NCI-H2029 (cell line): ENCODE measurements at regions not wholly inside any gene's neighbourhood (a gene's known extent, or its start where the extent isn't known, plus 50 kb on each side); places are given as distances from the start of the nearest gene placed in this dataset.

Experiments used
- DNase-seq: peaks from one replicate; lab custom pipeline; 2025; lab: John Stamatoyannopoulos, UW

DNA sequence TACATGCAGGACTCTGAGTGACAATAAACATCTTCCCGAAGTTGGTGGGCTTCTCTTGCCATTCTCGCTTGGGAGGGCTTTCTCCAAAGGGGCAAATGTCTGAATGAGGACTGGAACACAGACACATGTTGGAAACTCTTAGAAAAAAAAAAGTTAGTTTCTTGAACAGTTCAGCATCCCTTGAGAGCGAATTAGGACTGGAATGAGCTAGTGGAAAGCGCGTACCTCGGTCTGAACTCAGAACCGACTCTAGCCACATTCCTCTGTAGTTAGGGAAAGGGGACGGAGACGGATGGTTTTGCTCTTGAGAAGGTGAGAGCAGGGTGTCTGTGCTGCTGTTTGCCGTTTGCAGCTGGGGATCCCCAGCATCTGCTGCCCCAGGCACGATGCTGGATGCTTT, 517.3 kb downstream of the TBC1D22A start:
- DNase-seq, result no peak

DNA sequence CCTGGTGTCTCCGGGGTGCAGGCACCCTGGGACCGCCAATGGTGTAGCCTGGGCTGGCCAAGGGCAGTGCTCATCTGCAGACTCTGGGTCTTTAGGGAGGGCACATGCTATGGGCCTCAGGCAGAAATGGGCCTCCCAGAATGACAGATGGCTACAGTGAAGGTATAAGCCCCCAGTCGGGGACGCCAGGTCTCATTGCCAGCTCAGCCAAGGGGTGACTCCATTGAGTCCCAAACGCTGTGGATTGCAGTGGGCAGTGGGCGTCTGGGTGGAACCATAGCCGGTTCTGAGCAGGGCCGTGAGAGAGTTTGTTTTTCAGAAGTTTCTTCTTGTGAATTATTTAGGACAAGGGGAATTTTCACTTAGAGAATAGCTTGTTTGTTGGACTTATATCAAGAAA, 516.9 kb downstream of the TBC1D22A start:
- DNase-seq, result no peak

DNA sequence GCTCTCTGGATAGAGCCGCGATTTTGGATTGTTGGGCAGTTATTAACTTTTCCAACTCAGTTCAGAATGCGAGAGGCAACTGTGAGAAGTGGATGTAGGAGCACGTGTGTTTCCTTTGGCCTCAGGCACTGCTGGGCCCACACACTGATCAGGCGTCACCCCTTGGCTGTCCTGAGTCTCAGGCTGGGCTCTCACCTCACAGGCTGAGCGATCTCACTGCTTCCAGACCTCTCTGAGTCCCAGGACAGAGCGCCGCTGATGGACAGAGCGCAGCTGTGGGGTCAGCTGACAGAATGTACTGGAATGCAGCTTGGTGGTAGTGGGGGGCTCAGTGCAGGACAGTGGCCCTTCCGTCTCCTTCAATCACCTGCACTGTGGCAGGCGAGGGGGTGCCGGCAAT, 516.2 kb downstream of the TBC1D22A start:
- DNase-seq, result no peak

DNA sequence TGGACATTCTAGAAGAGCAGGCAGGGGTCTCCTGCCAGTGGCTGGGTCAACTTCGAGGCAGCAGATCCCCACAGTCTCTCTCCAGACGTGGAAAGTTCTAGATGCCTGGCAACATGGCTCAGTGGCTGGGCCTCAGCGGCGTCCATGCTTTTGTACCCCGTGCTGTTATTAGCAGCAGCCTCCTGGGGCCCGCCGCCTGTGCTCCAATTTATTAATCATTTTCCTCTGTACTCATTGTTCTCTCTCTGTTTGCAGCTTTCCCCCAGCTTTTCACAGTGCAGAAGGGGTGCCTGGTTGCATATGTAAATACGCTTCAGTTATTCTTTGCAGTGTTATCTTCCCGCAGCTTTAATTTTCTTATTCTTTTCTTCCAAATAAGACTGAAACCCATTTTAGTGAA, 515.1 kb downstream of the TBC1D22A start:
- DNase-seq, result no peak

DNA sequence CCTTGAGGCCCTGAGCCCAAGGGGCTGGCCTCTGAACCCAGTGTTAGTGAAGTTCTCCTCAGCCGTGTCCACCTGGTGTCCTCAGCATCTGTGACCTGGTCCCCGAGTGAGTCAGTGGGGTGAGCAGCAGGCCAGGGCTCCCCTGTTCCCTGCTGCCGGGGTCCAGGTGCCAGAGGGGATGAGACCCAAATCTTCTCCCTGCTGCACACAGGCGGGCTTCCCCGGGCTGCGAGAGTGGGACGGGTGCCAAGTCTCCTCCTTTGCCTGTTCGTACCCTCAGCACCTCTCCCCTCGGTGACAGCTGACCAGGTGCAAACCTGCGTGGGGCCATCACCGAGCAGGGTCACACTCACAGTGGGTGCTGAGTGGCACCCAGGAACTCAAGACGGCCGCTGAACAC, 514.5 kb downstream of the TBC1D22A start:
- DNase-seq, result no peak

DNA sequence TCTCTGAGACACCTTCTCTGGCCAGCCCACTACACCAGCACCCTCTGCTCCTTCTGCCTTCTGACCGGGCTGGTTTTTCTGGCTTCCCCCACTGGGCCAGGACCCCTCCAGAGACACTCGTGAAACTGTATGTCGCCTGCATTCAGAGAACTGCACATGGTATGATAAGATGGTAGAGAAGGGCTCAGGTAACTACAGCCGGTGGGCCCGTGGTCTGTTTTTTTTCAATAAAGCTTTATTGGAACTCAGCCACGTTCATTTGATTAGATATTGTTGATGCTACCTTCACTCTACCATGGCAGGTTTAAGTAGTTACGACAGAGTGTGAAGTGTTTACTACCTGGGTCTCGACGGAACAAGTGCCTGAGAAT, 514.0 kb downstream of the TBC1D22A start:
- peak; percentile 67 for DNase-seq

DNA sequence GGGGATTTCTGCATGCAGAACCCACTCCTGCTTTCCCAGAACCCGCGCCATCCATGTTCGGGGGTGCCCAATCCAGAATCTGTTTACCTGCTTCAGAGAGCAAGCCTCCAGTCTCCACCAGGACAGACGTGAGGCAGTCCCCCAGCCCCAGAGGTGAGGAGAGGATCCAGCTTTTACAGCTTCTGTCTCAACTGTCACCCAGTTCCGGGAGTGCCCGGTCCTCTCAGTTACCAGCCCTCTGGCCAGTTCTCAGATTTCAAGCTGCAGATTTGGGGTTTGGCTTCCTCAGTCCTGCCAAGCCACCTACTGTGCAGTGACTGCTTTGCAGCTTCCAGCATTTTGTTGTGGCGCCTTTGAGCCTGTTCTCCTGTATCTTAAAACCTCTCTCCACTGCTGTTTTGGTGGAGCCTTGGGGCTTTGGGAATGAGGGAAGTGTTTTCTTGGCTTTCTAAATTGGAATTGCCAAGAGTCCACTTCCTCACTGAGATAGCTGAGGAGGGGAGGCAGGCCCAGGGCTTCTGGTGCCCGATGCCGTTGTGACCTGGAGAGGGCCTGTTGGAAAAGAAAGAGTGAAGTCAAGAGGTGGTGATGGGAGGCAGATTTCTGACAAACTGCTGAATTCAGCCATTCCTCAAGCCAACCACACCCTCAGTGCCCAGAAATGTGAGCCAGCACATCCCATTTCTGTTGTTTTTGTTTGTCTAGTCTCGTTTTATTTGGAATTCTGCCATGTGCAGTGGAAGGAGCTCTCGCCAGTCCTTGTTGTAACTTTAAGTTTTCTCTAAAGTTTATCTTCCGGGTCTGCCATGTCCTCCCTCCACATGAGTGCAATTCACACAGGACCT, 513.4 kb downstream of the TBC1D22A start:
- DNase-seq, result peak; percentile 45

DNA sequence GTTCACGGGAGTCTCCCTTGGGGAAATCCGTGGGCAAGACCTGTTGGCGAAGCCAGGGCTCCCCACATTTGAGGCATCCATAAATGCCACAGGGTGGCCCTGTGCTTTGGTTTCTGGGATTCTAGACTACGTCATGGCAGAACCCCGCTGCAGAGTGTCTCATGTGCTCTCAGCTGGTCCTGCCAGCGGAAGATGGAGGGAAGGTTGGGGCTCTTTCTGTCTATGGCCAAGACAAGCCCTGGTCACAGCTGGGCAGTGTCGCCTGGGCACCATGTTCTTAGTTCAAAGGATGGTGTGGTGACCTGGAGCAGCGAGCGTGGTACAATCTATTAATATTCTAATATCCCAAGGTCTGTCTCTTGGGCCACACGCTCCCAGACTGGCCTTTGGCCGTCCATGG, 511.7 kb downstream of the TBC1D22A start:
- DNase-seq, result no peak

DNA sequence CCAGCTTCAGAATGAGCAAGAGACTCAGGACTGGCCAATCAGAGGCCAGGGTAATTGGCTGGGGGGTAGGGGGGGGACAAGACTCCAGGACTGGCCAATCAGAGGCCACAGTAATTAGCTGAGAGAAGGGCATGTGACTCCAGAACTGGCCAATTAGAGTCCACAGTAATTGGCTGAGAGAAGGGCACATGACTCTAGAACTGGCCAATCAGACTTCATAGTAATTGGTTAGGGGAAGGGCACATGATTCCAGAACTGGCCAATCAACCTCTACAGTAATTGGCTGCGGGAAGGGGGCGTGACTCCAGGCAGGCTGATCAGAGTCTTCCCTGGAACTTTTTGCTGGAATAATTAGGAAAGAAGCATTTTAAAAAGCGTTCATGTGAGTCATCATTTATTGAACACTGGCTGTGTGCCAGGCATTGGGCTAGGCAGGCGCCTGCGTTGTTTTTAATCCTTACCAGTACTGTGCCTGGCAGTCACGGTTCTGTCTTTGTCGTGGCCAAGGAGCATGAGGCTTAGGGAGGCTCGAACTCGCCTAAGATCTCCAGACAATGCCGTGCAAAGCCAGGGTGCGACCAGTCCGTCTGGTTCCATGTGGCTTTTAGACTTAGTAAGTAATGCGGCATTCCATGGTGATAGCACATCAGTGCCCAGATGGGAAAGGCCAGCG, 508.1 kb downstream of the TBC1D22A start:
- no peak for DNase-seq

DNA sequence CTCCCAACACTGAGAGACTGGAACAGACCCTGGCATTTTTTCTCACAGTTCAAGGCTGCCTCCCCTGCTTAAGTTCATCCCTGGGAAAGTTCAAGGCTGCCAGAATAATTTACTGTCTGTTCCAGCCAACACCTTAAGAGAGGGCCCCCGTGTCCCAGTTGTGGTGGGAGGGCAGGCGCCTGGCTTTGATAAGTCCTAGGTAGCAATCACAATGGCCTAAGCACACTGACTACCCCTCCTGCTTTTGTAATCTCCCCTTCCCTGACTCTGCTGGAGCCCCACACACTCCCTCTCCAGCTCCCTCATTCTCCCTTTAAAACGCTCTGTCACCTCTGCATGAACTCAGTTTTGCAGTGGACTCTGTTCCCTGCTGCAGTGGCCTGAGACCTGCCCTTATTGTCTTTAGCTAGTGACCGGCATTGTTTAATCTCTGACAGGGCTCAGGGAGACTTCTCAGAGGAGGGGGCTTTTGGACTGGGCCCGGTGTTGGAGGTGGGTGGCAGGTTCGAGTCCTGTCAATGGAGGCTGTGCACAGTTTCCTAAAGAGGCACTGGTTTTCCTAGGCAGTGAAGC, 507.2 kb downstream of the TBC1D22A start:
- DNase-seq, result no peak

DNA sequence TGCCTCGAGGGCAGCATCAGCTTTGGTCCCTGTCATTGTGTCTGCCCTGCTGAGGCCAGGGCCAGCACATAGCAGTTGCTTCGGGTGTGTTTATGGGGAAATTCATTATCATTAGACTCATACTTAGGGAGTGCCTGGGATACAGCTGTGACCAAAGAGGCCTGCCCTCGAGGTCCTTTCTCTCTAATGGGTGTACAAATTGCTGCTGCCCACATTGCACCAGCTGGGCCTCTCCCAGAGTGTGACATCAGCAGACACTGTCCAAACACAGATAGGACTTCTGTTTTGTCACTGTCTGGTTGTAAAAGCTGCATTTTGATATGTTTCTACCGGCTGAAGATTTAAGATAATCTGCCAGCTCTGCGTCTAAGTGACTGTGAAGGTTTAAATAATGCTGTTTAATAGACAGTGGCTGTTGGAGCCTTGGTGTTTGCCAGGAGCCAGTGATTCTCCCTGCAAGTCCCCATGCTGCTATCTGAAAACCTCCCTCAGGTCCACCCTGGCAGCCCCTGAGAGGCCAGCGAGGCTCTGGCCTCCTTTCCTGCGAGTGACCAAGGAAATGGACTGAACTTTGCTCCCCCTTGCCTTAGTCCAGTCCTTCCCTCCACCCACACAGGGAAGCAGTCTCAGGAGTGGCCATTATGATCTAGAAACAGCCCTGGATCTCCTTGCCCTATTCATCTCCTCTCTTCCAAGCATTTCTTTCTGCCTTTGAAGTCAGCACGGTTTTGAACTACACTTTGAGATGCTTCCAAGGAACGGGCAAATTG, 505.2 kb downstream of the TBC1D22A start:
- DNase-seq, result no peak

DNA sequence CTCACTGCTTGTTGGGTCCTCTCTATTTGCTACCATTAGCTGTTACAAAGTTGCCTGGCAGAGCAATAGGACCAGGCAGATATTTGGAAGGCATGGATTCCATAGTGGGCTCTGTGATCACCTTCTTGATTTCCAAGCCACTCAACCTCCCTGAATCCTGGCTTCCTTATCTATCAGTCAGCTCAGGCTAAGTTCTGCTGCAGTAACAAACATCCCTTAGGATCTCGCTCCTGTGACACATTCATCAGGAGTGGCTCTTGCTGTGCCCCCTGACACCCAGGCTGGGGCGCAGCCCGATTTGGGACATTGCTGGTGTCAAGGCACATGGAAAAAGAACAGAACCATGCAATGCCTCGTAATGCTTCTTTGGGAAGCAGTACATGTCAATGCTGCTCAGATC, 503.9 kb downstream of the TBC1D22A start:
- DNase-seq, result no peak

DNA sequence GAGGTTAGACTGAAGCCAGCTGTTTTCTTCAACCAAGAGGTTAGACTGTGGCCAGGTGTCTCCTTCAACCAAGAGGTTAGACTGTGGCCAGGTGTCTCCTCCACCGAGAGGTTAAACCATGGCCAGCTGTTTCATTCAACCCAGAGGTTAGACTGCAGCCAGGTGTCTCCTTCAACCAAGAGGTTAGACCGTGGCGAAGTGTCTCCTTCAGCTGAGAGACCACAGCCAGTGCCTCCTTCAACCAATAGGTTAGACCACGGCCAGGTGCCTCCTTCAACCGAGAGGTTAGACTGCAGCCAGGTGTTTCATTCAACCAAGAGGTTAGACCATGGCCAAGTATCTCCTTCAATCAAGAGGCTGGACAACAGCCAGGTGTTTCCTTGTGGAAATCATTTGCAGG, 498.1 kb downstream of the TBC1D22A start:
- peak; percentile 92 for DNase-seq

DNA sequence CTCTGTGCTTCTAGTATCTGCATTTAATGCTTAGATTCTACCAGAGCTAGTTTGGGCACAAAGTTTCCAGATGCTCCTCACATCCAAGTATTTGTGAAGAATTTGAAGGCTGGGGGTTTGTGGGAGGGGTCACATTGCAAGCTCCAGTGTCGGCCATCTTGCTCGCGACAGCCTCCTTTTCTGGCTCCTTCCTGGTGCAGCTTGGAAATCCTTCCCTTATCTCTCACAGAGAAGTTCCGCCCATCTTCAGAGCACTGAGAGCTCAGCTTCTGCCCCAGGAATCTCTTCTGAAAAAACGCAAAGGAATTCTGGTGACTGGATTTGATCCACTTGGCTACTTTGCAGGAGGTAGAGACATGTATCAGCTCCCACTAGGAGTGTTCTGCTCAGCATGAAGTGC, 497.5 kb downstream of the TBC1D22A start:
- DNase-seq, result no peak

DNA sequence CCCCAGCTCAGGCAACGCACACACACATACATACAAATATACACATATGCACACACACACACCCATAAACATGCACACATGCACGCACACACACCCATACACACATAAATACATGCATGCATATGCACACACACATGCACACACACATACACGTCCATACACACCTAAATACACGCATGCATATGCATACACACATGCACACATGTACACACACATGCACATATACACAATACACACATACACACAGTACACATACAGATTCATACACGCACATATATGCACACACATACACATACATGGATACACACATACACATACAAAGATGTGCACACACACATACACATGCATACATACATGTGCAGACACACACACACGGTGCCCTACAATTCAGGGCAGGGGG, 496.6 kb downstream of the TBC1D22A start:
- no peak for DNase-seq

DNA sequence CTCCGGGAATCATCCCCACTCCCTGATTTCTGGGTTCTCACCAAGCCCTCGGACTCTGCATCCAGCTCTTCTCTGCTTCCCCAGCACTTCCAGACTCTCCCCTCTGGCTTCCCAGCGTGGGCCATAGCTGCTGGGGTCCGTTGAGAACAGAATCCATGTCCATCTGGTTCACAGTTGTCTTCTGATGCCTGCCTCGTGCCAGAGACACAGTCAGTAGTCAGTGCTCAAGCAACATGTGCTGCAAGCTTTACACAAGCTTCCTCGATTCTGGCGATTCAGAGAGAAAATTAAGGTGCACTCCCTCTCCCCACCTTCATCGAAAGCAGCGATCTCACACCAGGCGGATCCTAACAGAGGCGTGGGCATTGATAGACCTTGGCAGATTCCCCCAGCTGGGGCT, 495.5 kb downstream of the TBC1D22A start:
- no peak for DNase-seq

DNA sequence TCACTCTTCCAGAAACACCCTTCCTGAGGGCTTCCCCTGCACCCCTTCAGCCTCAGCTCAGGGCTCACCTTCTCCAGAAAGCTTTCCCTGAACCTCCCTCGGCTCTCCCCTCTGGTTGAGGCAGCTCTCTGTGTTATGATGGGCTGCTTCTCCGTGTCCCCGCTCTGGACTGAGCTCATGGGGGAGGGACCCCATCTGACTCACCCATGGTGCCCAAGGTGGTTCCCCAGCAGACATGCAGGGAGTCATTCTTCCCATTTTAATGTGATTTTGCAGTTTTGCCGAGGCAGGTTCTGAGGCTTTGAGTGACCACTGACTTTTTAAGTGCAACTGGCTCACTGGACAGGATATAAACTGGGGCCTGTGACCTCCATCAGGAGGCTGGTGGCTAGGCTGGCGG, 495.1 kb downstream of the TBC1D22A start:
- no peak for DNase-seq

DNA sequence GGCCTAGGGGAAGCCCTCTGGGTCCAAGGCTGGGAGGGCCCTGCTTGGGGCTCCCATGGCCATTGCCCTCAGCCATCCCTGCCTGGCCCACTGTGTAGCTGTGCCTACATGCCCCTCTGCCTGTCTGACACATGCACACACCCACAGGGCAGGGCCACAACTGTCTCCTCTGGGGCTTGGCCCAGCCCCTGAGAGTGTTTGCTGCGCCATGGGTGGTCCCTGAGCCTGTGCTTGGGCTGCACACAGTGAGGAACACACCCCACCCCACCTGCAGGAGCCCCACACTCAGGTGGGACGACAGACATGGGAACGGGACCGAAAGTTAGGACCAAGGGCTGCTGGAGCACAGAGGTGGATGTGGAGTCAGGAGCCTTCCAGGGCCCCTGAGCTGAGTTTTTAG, 489.5 kb downstream of the TBC1D22A start:
- DNase-seq, result no peak

DNA sequence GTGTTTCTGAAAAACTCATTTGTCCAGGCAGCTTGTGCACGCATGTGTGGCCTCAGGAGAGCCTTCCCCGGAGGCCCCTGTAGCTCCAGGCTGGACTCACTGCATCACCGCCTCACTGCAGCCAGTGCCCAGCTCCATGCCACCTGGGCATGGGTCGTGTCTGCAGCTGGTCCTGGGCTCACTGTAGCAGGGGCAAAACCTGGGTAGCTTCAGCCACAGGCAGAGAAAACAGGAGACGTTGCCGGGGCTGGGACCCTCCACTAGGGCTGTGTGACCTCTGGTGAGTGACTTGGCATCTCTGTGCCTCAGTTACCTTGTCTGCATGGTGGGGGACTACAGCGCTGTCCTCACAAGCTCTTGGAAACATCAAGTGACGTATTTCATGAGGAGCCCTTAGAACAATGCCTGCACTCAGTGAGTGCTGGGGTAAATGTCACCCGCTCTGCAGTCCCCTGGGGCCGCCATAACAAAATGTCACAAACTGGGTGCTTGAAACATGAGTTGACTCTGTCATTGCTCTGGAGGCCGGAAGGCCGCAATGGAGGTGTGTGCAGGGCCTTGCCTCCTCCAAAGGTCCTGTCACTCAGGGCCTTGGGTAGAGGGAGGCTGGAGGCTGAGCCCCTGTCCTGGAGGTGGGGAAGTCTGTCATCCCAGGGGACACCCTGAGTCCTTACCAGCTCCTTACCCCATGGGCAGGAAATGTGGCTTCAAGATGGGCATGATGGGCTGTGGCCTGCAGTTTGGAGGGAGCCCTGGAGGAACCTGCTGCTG, 488.7 kb downstream of the TBC1D22A start:
- DNase-seq, result no peak

DNA sequence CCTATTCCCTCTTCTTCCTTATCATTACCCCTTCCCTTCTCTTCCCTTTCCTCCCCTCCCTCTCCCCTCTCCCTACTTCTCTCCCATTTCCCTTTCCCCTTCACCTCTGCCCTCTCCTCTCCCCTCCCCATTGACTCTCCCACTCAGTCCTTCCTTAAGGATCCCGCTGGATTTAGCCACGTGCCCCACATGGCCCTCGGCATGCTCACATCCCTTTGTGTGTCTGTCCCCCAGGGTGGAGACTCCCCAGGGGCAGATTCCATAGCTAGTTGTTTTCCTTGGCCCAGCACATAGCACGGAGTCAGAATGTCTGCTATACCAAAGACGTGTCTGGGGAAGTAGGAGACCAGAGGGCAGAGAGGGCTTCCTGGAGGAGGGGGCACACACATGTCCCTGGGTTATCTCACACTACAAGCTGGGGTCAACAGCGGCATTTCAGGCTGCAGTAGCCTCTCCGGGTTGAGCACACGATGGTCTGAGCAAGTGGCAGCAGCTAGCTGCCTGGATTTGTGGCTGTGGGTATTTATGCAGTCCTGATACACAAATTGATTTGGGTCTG, 487.0 kb downstream of the TBC1D22A start:
- DNase-seq, result no peak

DNA sequence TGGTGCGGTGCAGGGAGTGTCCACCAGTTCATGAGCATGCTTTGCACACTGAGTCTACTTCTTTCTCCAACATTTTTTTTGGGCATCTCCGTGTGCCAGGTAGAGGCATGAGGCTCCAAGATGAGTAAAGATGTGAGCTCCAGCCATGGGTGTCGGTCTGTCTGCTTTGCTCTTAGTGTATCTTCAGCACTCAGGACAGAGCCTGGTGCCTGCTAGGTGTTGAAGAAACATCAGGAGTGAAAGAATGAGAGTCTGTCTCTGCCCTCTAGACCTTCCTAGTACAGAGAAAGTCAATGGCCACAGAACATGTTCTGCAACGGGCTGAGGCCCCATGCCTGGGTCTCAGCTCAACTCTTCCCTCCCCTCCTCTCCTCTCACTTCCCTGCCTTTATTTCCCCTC, 486.5 kb downstream of the TBC1D22A start:
- DNase-seq, result no peak
